ENCODE measurements at regions not wholly inside any gene's neighbourhood (a gene's known extent, or its start where the extent isn't known, plus 50 kb on each side); places are given as distances from the start of the nearest gene placed in this dataset.
A peak's percentile ranks its signal among the peaks of the same experiment; 100 is the strongest.

DNA sequence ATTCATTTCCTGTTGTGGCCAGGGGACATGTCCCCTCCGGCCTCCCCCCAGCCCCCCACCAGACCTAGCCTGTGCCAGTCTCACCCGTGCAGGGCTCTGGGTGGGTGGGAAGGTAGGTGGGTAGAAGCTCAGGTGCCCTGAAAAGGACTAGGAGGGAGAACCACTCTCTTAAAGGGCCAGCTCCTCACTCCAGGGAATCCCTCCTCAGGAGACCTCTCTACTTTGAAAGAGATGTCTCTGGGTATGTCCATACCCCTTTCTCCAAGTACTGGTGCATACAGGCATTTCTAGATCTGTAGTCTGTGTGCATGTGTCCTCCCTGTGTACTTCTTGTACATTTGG lies 60.8 kb upstream of the EPB41L1 start:
- peaks cover 68% of the 10 kb centered on the region for H3K27me3 ChIP-seq (ENCODE audit: control insufficient read depth, insufficient read depth, low read length)
- H3K27ac ChIP-seq (ENCODE audit: low read depth, low read length), result no peak overlapping the region
- peaks cover 30% of the 10 kb centered on the region for H3K4me1 ChIP-seq (ENCODE audit: control insufficient read depth, insufficient read depth, low read length)
- H3K4me3 ChIP-seq (ENCODE audit: low read depth, low read length), result peak overlapping the region; percentile 55; the same call in 1 of the 2 replicates
- H3K9ac ChIP-seq (ENCODE audit: low read depth, low read length), result no peak overlapping the region
- H3K36me3 ChIP-seq (ENCODE audit: control insufficient read depth, insufficient read depth, low read length), result no peaks in the 10 kb centered on the region
- H3K9me3 ChIP-seq (ENCODE audit: control insufficient read depth, insufficient read depth, low read length), result no peaks in the 10 kb centered on the region

DNA sequence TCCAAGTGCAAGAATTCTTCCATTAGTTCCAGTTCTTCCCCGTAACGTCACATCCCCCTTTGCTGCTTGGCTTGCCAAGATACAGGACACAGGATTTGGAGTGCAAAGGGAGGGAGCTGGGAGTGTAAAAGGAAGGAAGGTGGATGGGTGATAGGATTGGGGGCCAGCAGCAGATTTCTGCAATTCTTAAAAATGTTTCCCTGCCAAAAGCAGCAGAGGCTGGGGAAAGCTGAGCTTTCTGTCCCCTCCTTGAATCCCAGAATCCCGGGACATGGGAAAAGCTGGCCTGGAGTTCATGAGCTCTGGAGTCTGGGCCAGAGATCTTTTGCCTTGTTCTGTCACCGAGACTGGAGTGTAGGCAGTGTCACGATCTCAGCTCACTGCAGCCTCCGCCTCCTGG lies 60.0 kb upstream of the EPB41L1 start:
- no peaks in the 10 kb centered on the region for H3K36me3 ChIP-seq (ENCODE audit: control insufficient read depth, insufficient read depth, low read length)
- peak overlapping the region; percentile 26; the same call in 1 of the 2 replicates for H3K4me3 ChIP-seq (ENCODE audit: low read depth, low read length)
- no peak overlapping the region for H3K27ac ChIP-seq (ENCODE audit: low read depth, low read length)
- H3K4me1 ChIP-seq (ENCODE audit: control insufficient read depth, insufficient read depth, low read length), result peaks cover 30% of the 10 kb centered on the region
- H3K9me3 ChIP-seq (ENCODE audit: control insufficient read depth, insufficient read depth, low read length), result no peaks in the 10 kb centered on the region
- H3K27me3 ChIP-seq (ENCODE audit: control insufficient read depth, insufficient read depth, low read length), result peaks cover 74% of the 10 kb centered on the region
- H3K9ac ChIP-seq (ENCODE audit: low read depth, low read length), result no peak overlapping the region

DNA sequence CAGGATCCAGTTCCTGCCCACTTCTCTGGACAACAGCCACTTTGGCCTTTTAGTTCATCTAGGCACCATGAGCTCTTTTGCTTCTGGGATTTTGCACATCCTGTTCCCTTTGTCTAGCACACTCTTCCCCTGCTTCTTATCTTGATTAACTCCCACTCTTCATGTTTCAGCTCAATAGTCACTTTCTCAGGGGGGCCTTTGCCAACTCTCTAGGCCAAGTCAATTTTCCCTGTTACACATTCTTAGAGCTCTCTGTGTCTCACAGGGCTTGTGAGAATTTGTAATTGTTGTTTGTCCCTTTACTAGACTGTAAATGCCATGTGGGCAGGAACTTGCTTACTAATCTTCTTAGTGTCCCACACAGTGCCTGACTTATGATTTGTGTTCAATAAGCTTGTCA lies 58.1 kb upstream of the EPB41L1 start:
- Histone ChIP-seq H3K27ac (ENCODE audit: low read depth, low read length) (no peak overlapping the region), H3K27me3 (ENCODE audit: control insufficient read depth, insufficient read depth, low read length) (peaks cover 90% of the 10 kb centered on the region)

GRCh38 chr20:36097337-36098151 lies 57.0 kb upstream of the EPB41L1 start:
- H3K9ac ChIP-seq (ENCODE audit: low read depth, low read length), result no peak overlapping the region
- no peaks in the 10 kb centered on the region for H3K9me3 ChIP-seq (ENCODE audit: control insufficient read depth, insufficient read depth, low read length)
- H3K4me3 ChIP-seq (ENCODE audit: low read depth, low read length), result no peak overlapping the region
- H3K36me3 ChIP-seq (ENCODE audit: control insufficient read depth, insufficient read depth, low read length), result no peaks in the 10 kb centered on the region
- peak overlapping the region; percentile 21 for H3K27ac ChIP-seq (ENCODE audit: low read depth, low read length)
- peaks cover 90% of the 10 kb centered on the region for H3K27me3 ChIP-seq (ENCODE audit: control insufficient read depth, insufficient read depth, low read length)
- peaks cover 24% of the 10 kb centered on the region for H3K4me1 ChIP-seq (ENCODE audit: control insufficient read depth, insufficient read depth, low read length)

More for the DNA sequence above, 58.1 kb upstream of the EPB41L1 start:
- Histone ChIP-seq H3K9ac (ENCODE audit: low read depth, low read length) (no peak overlapping the region), H3K4me3 (ENCODE audit: low read depth, low read length) (no peak overlapping the region), H3K36me3 (ENCODE audit: control insufficient read depth, insufficient read depth, low read length) (no peaks in the 10 kb centered on the region), H3K4me1 (ENCODE audit: control insufficient read depth, insufficient read depth, low read length) (peaks cover 24% of the 10 kb centered on the region), H3K9me3 (ENCODE audit: control insufficient read depth, insufficient read depth, low read length) (no peaks in the 10 kb centered on the region)

GRCh38 chr20:36098364-36098763 lies 56.2 kb upstream of the EPB41L1 start:
- Histone ChIP-seq H3K36me3 (ENCODE audit: control insufficient read depth, insufficient read depth, low read length) (no peaks in the 10 kb centered on the region), H3K27ac (ENCODE audit: low read depth, low read length) (no peak overlapping the region), H3K9ac (ENCODE audit: low read depth, low read length) (no peak overlapping the region), H3K27me3 (ENCODE audit: control insufficient read depth, insufficient read depth, low read length) (peaks cover 85% of the 10 kb centered on the region), H3K9me3 (ENCODE audit: control insufficient read depth, insufficient read depth, low read length) (no peaks in the 10 kb centered on the region), H3K4me3 (ENCODE audit: low read depth, low read length) (no peak overlapping the region), H3K4me1 (ENCODE audit: control insufficient read depth, insufficient read depth, low read length) (peaks cover 19% of the 10 kb centered on the region)

DNA sequence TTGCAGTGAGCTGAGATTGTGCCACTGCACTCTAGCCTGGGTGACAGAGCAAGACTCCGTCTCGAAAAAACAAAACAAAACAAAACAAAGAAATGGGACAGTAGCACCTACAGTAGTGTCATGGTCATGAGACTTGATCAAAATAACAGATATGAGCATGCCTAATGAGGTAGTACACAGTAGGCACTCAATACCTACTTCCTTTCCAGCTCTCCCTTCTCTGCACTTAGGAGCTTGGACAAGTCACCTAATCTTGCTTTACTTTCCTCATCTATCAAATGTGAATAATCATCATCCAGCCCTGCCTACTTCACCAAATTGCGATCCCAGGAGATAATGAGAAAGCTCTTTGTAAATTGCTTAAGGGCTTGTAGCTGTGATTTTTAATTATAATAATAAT lies 55.4 kb upstream of the EPB41L1 start:
- Histone ChIP-seq H3K27me3 (ENCODE audit: control insufficient read depth, insufficient read depth, low read length) (peaks cover 78% of the 10 kb centered on the region), H3K36me3 (ENCODE audit: control insufficient read depth, insufficient read depth, low read length) (no peaks in the 10 kb centered on the region), H3K4me3 (ENCODE audit: low read depth, low read length) (no peak overlapping the region), H3K9ac (ENCODE audit: low read depth, low read length) (no peak overlapping the region), H3K9me3 (ENCODE audit: control insufficient read depth, insufficient read depth, low read length) (no peaks in the 10 kb centered on the region), H3K27ac (ENCODE audit: low read depth, low read length) (no peak overlapping the region), H3K4me1 (ENCODE audit: control insufficient read depth, insufficient read depth, low read length) (peaks cover 17% of the 10 kb centered on the region)

DNA sequence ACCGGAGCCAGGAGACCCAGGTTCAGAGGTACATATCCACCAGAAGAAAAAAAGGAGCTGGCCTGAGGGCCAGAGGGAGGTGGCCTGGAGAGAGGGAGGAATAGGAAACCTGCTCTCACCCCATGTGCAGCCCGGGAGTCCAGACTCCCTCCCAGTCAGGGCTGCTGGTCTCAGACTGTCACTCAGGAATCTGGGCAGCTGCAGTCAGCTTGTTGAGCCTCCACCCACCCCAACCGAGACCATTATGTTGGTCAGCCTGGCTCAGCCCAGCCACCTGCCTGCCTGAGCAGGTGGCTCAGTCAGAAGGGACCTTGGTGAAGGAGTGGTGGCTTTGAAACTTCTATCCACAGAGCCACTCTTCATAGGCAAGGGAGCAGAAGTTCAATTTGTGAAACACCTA lies 53.3 kb upstream of the EPB41L1 start:
- H3K9me3 ChIP-seq (ENCODE audit: control insufficient read depth, insufficient read depth, low read length), result no peaks in the 10 kb centered on the region
- H3K9ac ChIP-seq (ENCODE audit: low read depth, low read length), result no peak overlapping the region
- H3K27me3 ChIP-seq (ENCODE audit: control insufficient read depth, insufficient read depth, low read length), result peaks cover 59% of the 10 kb centered on the region
- H3K4me3 ChIP-seq (ENCODE audit: low read depth, low read length), result no peak overlapping the region
- no peak overlapping the region for H3K27ac ChIP-seq (ENCODE audit: low read depth, low read length)
- peaks cover 17% of the 10 kb centered on the region for H3K4me1 ChIP-seq (ENCODE audit: control insufficient read depth, insufficient read depth, low read length)
- H3K36me3 ChIP-seq (ENCODE audit: control insufficient read depth, insufficient read depth, low read length), result no peaks in the 10 kb centered on the region

- Histone ChIP-seq H3K9me3 (ENCODE audit: control insufficient read depth, insufficient read depth, low read length) (no peaks in the 10 kb centered on the region), H3K4me3 (ENCODE audit: low read depth, low read length) (no peak overlapping the region), H3K9ac (ENCODE audit: low read depth, low read length) (no peak overlapping the region), H3K36me3 (ENCODE audit: control insufficient read depth, insufficient read depth, low read length) (no peaks in the 10 kb centered on the region), H3K4me1 (ENCODE audit: control insufficient read depth, insufficient read depth, low read length) (peaks cover 13% of the 10 kb centered on the region), H3K27ac (ENCODE audit: low read depth, low read length) (no peak overlapping the region), H3K27me3 (ENCODE audit: control insufficient read depth, insufficient read depth, low read length) (peaks cover 48% of the 10 kb centered on the region)
Observed at GRCh38 chr20:36102306-36102705, 52.2 kb upstream of the EPB41L1 start.

DNA sequence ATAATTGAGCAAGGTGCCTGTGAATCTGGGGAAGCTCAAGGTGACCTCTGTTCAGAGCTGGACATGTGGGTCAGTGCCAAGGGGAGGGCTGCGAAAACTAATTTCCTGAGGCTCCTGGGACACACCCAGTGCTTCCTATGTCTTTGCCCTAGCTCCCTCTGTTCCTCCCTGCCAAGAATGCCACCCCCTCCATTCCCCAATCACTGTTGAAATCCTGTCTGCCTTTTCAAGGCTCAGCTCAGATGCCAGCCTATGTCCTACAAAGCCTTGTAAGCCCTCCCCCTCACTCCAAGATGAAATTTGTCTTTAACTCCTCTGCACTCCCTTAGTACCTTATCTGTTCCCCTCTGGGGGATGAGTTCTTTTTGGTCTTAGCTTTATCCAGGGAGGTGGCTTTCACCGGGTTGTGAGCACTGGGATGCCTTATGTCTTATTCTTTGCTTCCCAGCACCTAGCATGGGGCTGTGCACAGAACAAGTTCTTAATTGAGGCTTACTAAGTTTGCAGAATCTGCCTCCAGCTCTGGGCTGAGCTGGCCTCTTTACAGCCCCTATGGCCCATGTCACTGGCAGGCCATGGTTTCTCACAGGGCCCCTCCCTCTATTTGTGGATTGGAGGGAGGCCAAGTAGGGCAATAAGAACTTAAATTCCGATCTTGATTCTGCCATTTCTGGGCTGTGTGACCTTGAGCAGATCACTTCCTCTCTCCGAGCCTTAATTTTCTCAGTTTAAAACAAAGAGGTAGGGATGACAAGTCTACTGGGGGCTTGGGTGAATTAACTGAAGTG lies 51.5 kb upstream of the EPB41L1 start:
- H3K27me3 ChIP-seq (ENCODE audit: control insufficient read depth, insufficient read depth, low read length), result peaks cover 42% of the 10 kb centered on the region
- H3K36me3 ChIP-seq (ENCODE audit: control insufficient read depth, insufficient read depth, low read length), result no peaks in the 10 kb centered on the region
- peaks cover 8% of the 10 kb centered on the region for H3K4me1 ChIP-seq (ENCODE audit: control insufficient read depth, insufficient read depth, low read length)
- no peaks in the 10 kb centered on the region for H3K9me3 ChIP-seq (ENCODE audit: control insufficient read depth, insufficient read depth, low read length)
- no peak overlapping the region for H3K27ac ChIP-seq (ENCODE audit: low read depth, low read length)
- no peak overlapping the region for H3K9ac ChIP-seq (ENCODE audit: low read depth, low read length)
- H3K4me3 ChIP-seq (ENCODE audit: low read depth, low read length), result no peak overlapping the region

DNA sequence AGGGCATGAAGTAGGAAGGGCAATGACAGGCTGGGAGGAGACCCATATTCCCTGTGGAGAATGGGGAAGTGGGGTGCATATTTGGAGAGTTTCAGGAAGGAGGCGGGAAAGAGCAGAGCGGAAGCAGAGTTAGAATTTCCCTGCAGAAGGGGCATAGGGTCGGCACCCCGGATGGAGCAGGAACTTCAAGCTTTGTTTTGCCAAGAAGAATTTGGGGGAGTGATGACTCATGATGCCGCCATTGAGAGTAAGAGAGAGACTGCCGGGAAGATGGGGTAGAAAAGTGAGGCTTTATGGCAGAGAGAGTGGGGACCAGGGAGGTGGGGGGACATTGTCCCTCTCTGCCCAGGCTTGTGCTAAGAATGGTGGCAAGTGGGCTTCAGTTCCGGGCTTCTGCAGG lies 50.3 kb upstream of the EPB41L1 start:
- Histone ChIP-seq H3K9ac (ENCODE audit: low read depth, low read length) (no peak overlapping the region), H3K36me3 (ENCODE audit: control insufficient read depth, insufficient read depth, low read length) (no peaks in the 10 kb centered on the region), H3K4me3 (ENCODE audit: low read depth, low read length) (no peak overlapping the region), H3K9me3 (ENCODE audit: control insufficient read depth, insufficient read depth, low read length) (no peaks in the 10 kb centered on the region), H3K27ac (ENCODE audit: low read depth, low read length) (no peak overlapping the region), H3K4me1 (ENCODE audit: control insufficient read depth, insufficient read depth, low read length) (peaks cover 5% of the 10 kb centered on the region; the same call in 1 of the 2 replicates), H3K27me3 (ENCODE audit: control insufficient read depth, insufficient read depth, low read length) (peaks cover 31% of the 10 kb centered on the region)

Data from HUES48 (cell line).